ENCODE measurements at regions not wholly inside any gene's neighbourhood (a gene's known extent, or its start where the extent isn't known, plus 50 kb on each side); places are given as distances from the start of the nearest gene placed in this dataset.

DNA sequence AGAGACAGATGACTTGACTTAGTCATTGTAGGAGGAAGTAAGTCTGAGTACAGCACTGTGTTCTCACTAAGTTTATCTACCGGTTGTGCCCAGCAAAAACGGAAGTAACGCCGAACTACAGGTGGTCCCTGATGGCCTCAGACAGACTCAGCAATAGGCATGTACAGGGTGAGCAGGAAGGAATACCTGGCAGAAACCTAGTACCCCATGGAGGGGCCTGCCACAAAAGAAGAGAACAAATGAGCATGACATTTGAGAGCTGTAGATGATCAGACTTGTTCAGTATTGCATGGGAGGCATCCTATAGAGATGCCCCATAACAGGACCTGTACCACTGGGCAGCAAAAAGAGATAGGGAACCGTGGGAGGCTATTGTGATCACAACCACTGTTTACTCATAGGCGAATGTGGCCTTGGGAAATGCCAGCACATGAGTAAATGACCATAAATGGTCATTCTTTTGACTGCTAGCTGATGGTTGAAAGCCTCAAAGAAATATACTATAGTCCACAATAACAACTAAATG is 106.4 kb upstream of the TAB2 start:
- peak in 2 of 3 donors; percentile 65 to 76 for DNase-seq (ENCODE audit: low read depth in 2 of 3, low spot score in 2 of 3)

- DNase-seq (ENCODE audit: low read depth in 2 of 3, low spot score in 2 of 3): no peak
Observed at GRCh38 chr6:149212206-149212605, 105.3 kb upstream of the TAB2 start.

GRCh38 chr6:149212892-149213801 is 104.4 kb upstream of the TAB2 start:
- peak in 2 of 3 donors; percentile 55 to 90 for DNase-seq (ENCODE audit: low read depth in 2 of 3, low spot score in 2 of 3)

DNA sequence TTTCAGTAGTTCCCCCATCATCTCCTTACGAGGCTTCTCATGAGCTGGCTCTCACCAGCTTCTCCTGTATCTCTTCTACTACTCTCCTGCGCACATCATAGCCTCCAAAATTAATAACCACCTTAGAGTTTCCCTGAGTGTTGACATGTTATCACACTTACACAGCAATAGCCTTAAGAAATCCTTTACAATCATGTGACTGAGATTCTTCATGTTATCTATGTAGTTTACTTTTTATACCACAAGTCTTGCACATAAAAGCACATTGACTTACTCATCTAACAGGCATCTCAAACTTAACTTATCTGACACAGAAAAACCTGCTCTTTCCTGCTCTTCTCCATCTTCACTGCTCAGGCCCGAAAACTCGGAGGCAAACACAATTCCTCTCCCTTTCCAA is 103.7 kb upstream of the TAB2 start:
- no peak for DNase-seq (ENCODE audit: low read depth in 2 of 3, low spot score in 2 of 3)

- no peak for DNase-seq (ENCODE audit: low read depth in 2 of 3, low spot score in 2 of 3)
Observed at GRCh38 chr6:149216459-149216858, 101.1 kb upstream of the TAB2 start.

- peak in 1 of 3 donors; percentile 18 for DNase-seq (ENCODE audit: low read depth in 2 of 3, low spot score in 2 of 3)
Observed at GRCh38 chr6:149217466-149217888, 100.0 kb upstream of the TAB2 start.

DNA sequence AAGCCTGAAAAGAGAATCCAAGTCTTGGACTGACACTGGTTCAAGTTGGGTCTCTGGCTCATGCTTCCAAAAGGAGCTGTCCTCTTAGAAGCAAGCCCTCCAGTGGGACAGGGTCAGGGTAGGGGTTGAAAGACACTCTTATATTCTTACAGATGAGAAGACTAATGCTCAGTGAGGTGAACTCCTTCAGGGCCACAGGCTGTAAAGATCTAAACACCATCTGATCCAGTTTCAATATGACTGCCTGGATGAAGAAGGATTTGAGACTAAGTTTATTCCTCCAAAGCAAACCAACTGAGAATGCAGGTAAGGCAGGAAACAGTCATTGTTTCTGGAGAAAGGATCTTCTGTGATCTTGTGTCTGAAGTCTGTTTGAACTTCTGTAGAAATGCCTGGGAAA is 99.0 kb upstream of the TAB2 start:
- no peak for DNase-seq (ENCODE audit: low read depth in 2 of 3, low spot score in 2 of 3)

DNA sequence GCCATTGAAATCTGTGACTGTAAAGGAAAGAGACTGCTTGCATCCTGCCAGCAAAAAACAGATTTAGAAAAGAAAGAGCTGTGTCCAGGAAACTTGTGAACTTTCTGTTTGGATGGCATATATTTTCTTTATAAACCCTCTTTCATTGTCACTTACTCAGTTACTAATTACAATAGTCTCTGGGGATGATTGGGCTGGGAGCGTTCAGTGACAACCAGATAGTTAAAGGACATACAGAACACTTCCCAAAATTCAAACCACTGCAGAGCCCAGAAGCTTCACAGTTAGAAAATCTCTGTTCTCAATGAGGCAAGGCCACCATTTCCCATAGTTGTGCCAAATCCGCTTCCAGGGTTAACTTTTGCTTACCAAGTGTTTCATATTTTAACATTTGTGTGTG is 98.6 kb upstream of the TAB2 start:
- DNase-seq (ENCODE audit: low read depth in 2 of 3, low spot score in 2 of 3): no peak

DNA sequence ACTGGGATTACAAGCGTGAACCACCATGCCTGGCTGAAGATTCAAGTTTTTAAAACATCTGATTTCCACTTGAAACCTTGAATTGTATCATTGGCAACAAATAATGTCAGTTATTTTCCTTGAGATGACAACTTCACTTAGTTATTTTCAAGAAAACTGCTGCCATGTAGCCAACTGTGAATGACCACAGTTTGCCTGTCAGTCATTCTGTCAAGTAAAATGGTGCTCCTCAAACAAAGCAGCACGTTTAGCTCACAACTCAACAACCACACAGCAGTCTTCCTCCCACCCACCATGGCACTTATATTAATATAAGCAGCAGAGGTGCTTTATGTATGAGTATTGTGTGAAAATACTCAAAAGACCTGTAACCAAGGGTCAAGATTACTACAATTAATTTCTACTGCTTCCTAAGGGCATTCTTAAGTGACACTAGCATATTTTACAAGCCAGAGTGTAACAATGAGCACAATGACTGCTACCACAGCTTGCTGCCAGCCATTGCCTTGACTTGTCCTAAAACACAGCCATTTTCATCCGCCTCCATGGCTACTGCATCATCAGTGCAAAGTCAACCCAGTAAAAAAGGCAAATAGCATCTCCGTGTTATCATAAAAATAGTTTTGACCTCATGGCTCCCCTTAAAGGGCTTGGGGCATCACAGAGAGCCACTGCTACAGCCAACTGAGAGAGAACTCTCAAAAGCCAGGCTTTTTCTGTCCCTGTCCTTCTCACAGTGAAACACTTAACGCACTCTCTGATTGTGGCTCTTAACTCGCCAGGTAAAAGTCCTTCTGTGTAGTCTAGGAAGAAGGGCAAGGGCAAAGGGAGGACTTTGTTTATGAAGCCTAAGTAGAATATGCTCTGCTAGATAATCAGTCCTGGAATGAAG is 96.4 kb upstream of the TAB2 start:
- DNase-seq (ENCODE audit: low read depth in 2 of 3, low spot score in 2 of 3): no peak

GRCh38 chr6:149221774-149222070 is 95.8 kb upstream of the TAB2 start:
- no peak for DNase-seq (ENCODE audit: low read depth in 2 of 3, low spot score in 2 of 3)

DNA sequence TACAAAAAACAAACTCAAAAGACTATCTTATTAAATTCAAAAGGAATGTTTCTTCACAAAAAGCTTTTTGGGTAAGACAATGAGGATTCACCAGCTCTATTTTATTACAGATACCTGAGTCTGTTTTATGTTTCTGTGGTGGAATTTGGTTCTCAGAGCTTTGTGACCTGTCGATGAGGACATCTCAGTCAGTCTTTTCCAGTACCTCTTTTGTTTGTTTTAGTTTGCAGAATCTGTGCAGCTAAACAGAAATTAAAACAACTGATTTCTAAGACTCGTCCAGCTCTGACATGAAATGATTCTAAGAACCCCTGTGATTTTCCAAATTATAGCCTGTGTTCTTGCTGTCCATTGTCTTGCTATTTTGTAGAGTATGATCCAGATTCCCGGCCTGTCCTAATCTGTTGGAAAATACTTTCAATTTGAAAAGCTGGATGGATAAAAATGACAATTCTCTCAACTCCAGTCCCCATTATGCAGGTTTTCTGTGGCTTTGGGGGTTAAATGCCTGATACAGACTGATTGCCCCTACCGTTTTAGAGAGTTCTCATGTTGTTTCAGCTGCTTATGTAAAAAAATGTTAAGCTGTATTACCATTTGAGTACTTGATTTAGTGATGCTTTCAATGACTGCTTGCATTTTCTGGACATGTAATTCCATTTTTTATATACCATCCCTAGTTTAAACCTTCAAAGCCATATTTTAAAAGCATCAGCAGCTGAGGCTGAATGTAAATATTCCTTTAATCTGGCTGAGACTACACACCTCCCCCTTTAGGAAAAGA is 94.2 kb upstream of the TAB2 start:
- no peak for DNase-seq (ENCODE audit: low read depth in 2 of 3, low spot score in 2 of 3)

- no peak for DNase-seq (ENCODE audit: low read depth in 2 of 3, low spot score in 2 of 3)
Observed at GRCh38 chr6:149223904-149224351, 93.6 kb upstream of the TAB2 start.

- no peak for DNase-seq (ENCODE audit: low read depth in 2 of 3, low spot score in 2 of 3)
Observed at GRCh38 chr6:149224399-149224798, 93.1 kb upstream of the TAB2 start.

GRCh38 chr6:149225370-149225769 is 92.1 kb upstream of the TAB2 start:
- no peak for DNase-seq (ENCODE audit: low read depth in 2 of 3, low spot score in 2 of 3)

- DNase-seq (ENCODE audit: low read depth in 2 of 3, low spot score in 2 of 3): no peak
Observed at GRCh38 chr6:149225946-149226345, 91.6 kb upstream of the TAB2 start.

- DNase-seq (ENCODE audit: low read depth in 2 of 3, low spot score in 2 of 3): no peak
Observed at GRCh38 chr6:149227796-149228195, 89.7 kb upstream of the TAB2 start.

DNA sequence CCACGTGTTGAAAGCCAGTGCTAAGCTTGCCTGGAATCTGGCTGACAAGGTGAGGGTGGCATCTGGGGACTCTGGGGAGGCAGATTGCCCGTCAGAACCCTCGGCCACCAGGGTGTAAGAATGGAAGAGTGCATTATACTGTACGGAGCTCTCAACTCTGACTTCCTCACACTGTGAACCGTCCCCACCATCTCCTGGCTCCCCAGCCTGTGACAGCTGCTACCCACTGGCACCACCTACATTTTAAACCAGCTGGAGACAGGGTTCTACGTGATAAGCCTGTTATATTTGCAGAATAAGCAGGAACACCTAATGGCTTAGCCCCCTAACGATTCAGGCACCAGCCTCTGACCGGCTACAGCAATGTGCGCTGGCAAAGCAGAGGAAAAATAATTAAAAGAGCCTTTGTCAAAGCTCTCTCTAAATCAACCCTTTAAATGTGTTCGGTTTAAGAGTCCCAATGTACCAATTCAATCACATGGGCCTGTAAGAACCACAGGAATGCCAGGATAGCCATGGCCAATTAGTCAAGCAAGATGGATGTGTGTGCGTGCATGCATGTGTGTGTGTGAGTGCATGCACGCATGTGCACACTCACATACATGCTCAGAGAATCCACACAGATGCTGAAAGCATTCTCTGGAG is 89.1 kb upstream of the TAB2 start:
- DNase-seq (ENCODE audit: low read depth in 2 of 3, low spot score in 2 of 3): no peak

GRCh38 chr6:149229096-149229495 is 88.4 kb upstream of the TAB2 start:
- DNase-seq (ENCODE audit: low read depth in 2 of 3, low spot score in 2 of 3): no peak

DNA sequence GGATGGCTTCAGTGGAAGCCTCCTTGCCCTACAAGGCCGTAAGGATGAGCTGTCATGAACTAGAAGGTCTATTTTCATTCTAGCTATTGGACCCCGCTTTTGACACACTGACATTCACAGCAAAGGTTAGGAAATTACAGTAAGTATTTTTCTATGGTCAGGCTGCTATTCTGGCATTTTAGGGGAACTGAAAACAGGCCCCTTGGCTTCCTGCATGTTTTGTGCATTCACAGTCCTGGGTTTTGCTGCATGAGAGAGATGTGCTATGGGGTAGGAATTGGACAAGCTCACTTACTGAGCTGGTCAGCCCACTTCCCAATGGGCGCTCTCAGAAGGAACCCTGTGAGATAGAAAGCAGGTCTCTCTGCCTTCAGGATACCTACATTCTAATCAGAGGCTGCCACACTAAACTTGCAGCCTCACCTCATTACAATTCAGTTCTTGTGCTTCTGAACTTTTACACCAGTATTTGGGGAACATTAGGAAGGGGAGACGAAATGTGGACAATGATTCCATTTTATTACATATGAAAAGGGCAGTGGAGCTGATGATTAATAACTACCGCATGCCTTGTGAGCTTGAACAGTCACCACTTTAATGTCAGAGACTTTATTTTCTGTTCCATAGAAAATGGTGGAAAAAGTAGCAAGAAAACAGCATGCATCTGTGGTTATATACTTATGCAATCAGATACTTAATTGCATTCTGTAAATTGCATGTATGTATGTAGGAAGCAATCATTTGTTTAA is 86.6 kb upstream of the TAB2 start:
- no peak for DNase-seq (ENCODE audit: low read depth in 2 of 3, low spot score in 2 of 3)

GRCh38 chr6:149231778-149232177 is 85.7 kb upstream of the TAB2 start:
- DNase-seq (ENCODE audit: low read depth in 2 of 3, low spot score in 2 of 3): no peak
